Right lobe of liver (tissue), 6 donors: ENCODE measurements at regions not wholly inside any gene's neighbourhood (a gene's known extent, or its start where the extent isn't known, plus 50 kb on each side); places are given as distances from the start of the nearest gene placed in this dataset.

Experiments
- ATAC-seq, 4 donors: fragments of 200-7000 bp; cut with Tn5 transposase; one replicate each; pipeline ENCODE4 v1.9.1; 2020; ENCODE audit warnings: mild to moderate bottlenecking in 4 of 4, moderate library complexity in 4 of 4
- DNase-seq, 3 donors: peaks; one replicate each; pipeline ENCODE4 v3.0.0-alpha.2; 2020
- H3K27ac ChIP-seq, 3 donors: fragments of 200-600 bp; one replicate each; pipeline ENCODE4 v1.8.0; 2022
- H3K27me3 ChIP-seq, 2 donors: fragments of 200-600 bp; one replicate each; pipeline ENCODE4 v1.8.0; 2022
- H3K36me3 ChIP-seq, 4 donors: fragments of 200-600 bp; sonication (generic) in 1 of 4; one replicate each; pipeline versions ENCODE4 v1.5.1 to v1.8.0; 2017 to 2022; ENCODE audit warnings: control low read depth in 1 of 4
- H3K4me1 ChIP-seq, 4 donors: fragments of 200-600 bp; sonication (generic) in 1 of 4; one replicate each; pipeline versions ENCODE4 v1.5.1 to v1.8.0; 2017 to 2022; ENCODE audit warnings: control low read depth in 1 of 4
- H3K4me3 ChIP-seq, 3 donors: fragments of 200-600 bp; one replicate each; pipeline ENCODE4 v1.8.0; 2022
- H3K9me3 ChIP-seq, 4 donors: fragments of 200-600 bp; sonication (generic) in 1 of 4; one replicate each; pipeline versions ENCODE4 v1.5.1 to v1.8.0; 2017 to 2022; ENCODE audit warnings: control low read depth in 1 of 4
- CTCF ChIP-seq, 4 donors: fragments of 200-600 bp in 3 of 4; fragments of 450-650 bp in 1 of 4; IDR thresholded peaks; one replicate each; pipeline versions ENCODE4 v1.5.1 to v1.8.0; 2016 to 2022; ENCODE audit warnings: antibody characterized with exemption in 4 of 4, mild to moderate bottlenecking in 2 of 4
- POLR2A ChIP-seq: fragments of 450-650 bp; IDR thresholded peaks from one replicate; pipeline ENCODE4 v1.6.1; 2017; ENCODE audit warnings: antibody characterized with exemption, mild to moderate bottlenecking
- WGBS: methylation state at CpG from one replicate; pipeline ENCODE4 v1.1.6; 2018; ENCODE audit warnings: low coverage, low lambda C conversion rate; ENCODE audit not compliant: insufficient coverage; ENCODE audit errors: missing lambda C conversion rate; 5-methylcytosine and 5-hydroxymethylcytosine counted together
- intact Hi-C, 2 donors: fragments of 100-400 bp; cut with DNase I; formaldehyde crosslinking; loops; one replicate each; pipeline versions ENCODE4 v1.11.2 to v1.14.1; 2022
- donor health status: DM: no; HTN: yes; CAD: no.
- donor health status: DM: no; HTN: no; CAD: no.
- donor health status: DM: no; HTN: no; CAD: no.
- donor health status: DM: no; HTN: yes; CAD: no.
- donor health status: DM: no; HTN: yes; CAD: no.

GRCh38 chr9:89829346-89829745, 224.5 kb downstream of the GADD45G start:
- H3K4me3 ChIP-seq = no peak overlapping the region
- no peaks in the 10 kb centered on the region for H3K36me3 ChIP-seq
- H3K27ac ChIP-seq = no peak overlapping the region
- intact Hi-C loops = no loop called here
- no peaks in the 10 kb centered on the region for H3K27me3 ChIP-seq
- no peaks in the 10 kb centered on the region for H3K9me3 ChIP-seq
- no peak for TF ChIP-seq CTCF (IDR thresholded peaks at IDR 0.05)
- TF ChIP-seq POLR2A = no peak
- no peaks in the 10 kb centered on the region for H3K4me1 ChIP-seq
- no peak for DNase-seq
- 77% methylated on average over 4 of the region's 4 CpGs for whole genome bisulfite sequencing
- no peak for ATAC-seq

DNA sequence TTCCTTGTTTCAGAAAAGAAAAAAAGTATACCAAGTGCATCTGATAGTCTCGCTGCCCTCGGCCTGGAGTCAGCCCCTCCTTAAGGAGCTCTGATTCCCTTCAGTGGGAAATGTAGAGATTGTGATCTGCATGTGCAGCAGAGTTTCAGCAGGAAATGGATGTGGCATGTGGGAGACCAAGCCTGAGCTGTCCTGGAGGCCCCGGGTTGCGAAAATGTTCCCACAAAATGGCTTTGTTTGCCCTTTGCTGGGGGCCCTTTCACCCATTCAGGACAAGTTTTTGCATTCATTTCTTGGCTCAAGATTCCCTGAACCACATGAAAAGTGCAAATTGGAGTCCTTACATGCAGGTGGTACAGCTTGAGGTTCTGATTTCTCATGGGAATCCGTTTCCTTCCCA, 230.9 kb downstream of the GADD45G start:
- WGBS = 64% methylated on average over 3 of the region's 5 CpGs
- no peaks in the 10 kb centered on the region for H3K27me3 ChIP-seq
- H3K27ac ChIP-seq = no peak overlapping the region
- DNase-seq (no peak), ATAC-seq (no peak)
- TF ChIP-seq CTCF (IDR thresholded peaks at IDR 0.05) (no peak), POLR2A (no peak)
- H3K36me3 ChIP-seq = no peaks in the 10 kb centered on the region
- intact Hi-C loops = no loop called here
- no peak overlapping the region for H3K4me3 ChIP-seq
- no peaks in the 10 kb centered on the region for H3K4me1 ChIP-seq
- H3K9me3 ChIP-seq = no peaks in the 10 kb centered on the region

DNA sequence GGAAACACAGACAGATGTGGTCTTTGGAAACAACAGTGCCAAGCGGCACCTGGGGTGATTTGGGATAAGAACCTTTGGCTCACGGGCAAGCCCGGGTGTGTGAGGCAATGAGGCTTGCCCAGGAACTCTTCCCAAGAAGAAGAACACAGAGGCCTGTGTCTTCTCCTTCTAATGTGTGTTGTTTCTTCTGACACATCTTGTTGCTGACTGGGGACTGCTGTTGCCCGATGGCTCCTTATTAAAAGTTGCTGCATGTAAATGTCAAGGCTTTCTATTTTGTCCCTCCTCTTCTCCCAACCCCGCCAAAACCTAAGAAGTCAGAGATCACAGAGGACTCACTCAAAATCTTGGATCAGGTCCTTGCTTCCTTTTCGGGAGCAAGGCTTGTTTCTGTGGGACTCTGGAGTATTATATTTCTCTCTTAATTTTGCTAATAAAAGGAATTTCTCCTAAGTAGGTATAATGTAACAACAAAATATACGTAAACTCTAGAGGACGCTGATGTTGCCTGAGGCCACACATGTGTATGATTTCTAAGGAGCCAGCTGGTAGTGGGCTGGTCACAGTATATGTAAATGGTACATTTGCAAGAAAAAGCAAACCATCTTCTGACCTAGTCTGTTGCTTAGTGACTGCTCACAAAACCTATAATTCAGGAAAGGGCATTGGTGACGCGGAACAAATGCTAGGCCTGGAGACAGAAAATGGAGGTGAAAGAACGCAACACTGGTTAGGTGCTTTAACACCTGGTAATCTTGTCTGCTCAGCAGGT, 232.5 kb downstream of the GADD45G start:
- Histone ChIP-seq H3K27ac (no peak overlapping the region), H3K4me3 (no peak overlapping the region), H3K9me3 (no peaks in the 10 kb centered on the region), H3K36me3 (no peaks in the 10 kb centered on the region), H3K27me3 (no peaks in the 10 kb centered on the region), H3K4me1 (peaks cover 0 to 8% (median 1%) of the 10 kb centered on the region in 4 donors)
- intact Hi-C loops = no loop called here
- WGBS = 86% methylated on average over 10 of the region's 11 CpGs
- DNase-seq = no peak
- TF ChIP-seq POLR2A (no peak), CTCF (IDR thresholded peaks at IDR 0.05) (no peak)
- no peak for ATAC-seq

DNA sequence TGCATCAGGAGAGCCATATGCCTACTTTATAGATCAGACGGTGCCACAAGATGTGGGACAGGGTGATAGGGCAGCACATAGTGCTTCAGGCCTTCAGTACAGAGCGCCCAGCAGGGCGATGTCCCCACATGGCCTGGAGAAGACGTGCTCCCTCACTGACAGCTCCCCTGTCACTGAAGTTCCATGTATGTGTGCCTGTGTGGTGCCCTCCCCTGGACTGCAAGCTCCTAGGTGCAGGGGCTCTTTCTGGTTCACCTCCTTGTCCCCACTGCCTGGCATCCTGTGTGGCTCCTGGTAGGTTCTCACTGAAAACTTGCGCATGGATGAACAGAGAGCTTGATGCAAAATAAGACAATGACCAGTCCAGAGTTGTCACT, 233.1 kb downstream of the GADD45G start:
- TF ChIP-seq POLR2A (no peak), CTCF (IDR thresholded peaks at IDR 0.05) (no peak)
- ATAC-seq (no peak), DNase-seq (no peak)
- no peaks in the 10 kb centered on the region for H3K9me3 ChIP-seq
- intact Hi-C loops = no loop called here
- H3K27ac ChIP-seq = no peak overlapping the region
- WGBS = no CpG with 5 or more reads among the region's 5 CpGs
- peaks cover 0 to 14% (median 4%) of the 10 kb centered on the region in 4 donors for H3K4me1 ChIP-seq
- no peaks in the 10 kb centered on the region for H3K36me3 ChIP-seq
- H3K4me3 ChIP-seq = no peak overlapping the region
- H3K27me3 ChIP-seq = no peaks in the 10 kb centered on the region
